ENCODE measurements at regions not wholly inside any gene's neighbourhood (a gene's known extent, or its start where the extent isn't known, plus 50 kb on each side); places are given as distances from the start of the nearest gene placed in this dataset.

DNA sequence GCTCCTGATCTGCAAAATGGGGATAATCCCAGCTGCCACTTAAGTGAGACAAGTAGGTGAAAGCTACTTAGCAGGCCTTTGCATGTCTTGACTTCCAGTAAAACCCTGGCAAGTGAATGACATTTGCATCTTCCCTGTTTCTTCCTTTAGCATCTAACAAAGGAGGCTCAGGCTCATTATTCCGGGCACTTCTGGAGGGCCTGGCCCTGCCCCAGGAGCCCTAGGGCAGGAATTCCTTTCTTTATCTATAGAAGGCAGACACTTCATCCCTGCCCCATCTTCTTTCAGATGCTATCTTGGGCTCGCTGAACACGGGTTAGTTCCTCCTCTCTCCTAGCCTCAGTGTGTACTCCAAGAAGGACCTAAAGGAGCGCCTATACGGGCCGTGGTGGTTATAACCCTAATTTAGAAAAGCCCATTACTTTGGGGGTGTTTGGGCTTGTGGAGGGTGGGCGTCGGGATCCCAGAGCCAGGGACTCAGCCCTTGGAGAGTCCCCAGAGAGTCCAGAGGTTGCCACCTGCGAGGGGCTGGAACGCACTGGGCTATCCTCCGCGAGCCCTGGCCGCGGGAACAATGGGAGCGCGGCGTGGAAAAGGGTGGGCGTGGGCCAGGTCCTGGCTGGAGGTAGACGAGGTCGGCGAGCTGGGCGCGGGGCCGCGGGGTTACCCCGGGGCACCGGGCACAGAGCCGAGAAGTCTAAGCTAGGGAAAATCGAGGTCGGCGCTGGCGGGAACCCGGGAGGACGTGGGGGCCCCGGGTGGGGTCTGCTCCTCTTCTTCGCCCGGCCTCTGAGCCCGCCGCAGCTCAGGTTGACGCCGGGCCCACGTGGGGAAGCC, 62.8 kb upstream of the EPB41L1 start:
- H3K4me3 ChIP-seq = peak overlapping the region; percentile 82
- peak overlapping the region; percentile 42 to 90 for H3K27ac ChIP-seq
- TF ChIP-seq, protein P1, sequence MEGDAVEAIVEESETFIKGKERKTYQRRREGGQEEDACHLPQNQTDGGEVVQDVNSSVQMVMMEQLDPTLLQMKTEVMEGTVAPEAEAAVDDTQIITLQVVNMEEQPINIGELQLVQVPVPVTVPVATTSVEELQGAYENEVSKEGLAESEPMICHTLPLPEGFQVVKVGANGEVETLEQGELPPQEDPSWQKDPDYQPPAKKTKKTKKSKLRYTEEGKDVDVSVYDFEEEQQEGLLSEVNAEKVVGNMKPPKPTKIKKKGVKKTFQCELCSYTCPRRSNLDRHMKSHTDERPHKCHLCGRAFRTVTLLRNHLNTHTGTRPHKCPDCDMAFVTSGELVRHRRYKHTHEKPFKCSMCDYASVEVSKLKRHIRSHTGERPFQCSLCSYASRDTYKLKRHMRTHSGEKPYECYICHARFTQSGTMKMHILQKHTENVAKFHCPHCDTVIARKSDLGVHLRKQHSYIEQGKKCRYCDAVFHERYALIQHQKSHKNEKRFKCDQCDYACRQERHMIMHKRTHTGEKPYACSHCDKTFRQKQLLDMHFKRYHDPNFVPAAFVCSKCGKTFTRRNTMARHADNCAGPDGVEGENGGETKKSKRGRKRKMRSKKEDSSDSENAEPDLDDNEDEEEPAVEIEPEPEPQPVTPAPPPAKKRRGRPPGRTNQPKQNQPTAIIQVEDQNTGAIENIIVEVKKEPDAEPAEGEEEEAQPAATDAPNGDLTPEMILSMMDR (IDR thresholded peaks at IDR 0.05) = no peak
- no peak for DNase-seq (ENCODE audit: low spot score)

DNA sequence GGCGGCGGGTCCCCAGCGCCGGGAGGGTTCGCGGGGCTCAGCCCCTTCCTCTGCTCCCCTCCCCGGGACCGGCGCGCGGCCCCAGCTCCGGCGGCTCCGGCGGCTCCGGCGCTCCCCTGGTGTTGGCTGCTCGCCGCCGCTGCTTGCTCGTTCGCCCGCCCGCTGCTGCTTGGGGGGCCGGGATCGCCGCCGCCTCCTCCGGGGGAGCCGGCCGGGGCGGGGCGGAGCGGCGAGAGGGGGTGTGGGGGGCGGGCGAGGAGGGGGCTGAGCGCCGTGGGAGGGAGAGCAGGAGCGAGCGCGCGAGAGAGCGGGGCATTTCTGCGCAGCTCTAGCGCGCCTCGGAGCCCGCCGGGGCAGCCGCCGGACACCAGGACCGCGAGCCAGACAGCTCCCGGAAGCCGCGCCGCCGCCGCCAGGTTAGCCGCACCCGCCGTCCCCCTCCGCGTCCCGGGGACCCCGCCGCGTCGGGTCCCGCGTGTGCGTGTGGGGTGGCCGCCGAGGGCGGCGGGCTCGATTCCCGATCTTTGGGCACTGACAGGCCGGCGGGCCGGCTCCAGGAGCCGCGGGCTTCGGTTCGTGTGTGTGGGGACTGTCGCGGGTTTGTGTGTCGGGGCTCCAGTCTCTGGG, 62.0 kb upstream of the EPB41L1 start:
- peak overlapping the region; percentile 42 to 90 for H3K27ac ChIP-seq

DNA sequence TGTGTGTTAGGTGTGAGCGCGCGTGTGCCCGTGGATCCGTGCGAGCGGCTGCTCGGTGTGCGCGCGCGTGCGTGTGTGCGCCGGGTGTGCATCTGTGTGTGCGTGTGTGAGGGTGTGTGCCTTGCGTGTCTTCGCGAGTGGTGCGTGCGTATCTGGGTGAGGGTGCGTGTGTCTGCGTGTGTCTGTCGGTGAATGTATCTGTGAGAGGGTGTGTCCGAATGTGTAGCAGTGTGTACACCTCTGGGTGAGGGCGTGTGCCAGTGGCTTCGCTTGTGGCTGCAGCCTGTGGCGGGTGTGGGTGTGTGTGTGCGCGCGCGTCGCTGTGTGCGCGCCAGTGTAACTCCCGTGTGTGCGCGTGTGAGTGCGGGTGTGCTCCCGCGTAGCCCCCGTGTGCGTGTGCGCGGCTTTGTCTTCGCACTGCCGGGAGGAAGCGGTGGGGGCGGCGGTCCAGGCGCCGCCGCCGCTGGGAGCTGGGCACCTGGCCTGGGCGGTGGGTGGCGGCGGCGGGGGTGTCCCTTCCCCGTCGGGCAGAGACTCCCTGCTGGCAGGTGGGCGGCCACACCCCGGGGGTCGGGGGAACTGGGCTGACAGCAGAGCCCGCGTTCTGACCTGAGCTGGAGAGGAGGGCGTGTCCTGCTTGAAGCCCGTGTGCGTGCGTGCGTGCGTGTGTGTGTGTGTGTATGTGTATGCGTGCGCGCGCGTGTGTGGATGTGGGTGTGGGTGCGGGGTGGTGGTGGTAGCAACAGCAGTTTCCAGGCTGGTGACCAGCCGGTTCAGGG, 61.3 kb upstream of the EPB41L1 start:
- peak overlapping the region; percentile 82 for H3K4me3 ChIP-seq
- no peak for DNase-seq (ENCODE audit: low spot score)
- H3K27ac ChIP-seq = peak overlapping the region; percentile 15 to 90
- TF ChIP-seq, protein P1 (IDR thresholded peaks at IDR 0.05) = no peak

More for the DNA sequence above, 62.0 kb upstream of the EPB41L1 start:
- TF ChIP-seq, protein P1 (IDR thresholded peaks at IDR 0.05) = no peak
- H3K4me3 ChIP-seq = peak overlapping the region; percentile 82
- no peak for DNase-seq (ENCODE audit: low spot score)

DNA sequence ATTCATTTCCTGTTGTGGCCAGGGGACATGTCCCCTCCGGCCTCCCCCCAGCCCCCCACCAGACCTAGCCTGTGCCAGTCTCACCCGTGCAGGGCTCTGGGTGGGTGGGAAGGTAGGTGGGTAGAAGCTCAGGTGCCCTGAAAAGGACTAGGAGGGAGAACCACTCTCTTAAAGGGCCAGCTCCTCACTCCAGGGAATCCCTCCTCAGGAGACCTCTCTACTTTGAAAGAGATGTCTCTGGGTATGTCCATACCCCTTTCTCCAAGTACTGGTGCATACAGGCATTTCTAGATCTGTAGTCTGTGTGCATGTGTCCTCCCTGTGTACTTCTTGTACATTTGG, 60.8 kb upstream of the EPB41L1 start:
- Histone ChIP-seq H3K27ac (peak overlapping the region; percentile 15 to 90), H3K4me3 (peak overlapping the region; percentile 82)
- DNase-seq (ENCODE audit: low spot score) = no peak
- TF ChIP-seq, protein P1 (IDR thresholded peaks at IDR 0.05) = no peak

DNA sequence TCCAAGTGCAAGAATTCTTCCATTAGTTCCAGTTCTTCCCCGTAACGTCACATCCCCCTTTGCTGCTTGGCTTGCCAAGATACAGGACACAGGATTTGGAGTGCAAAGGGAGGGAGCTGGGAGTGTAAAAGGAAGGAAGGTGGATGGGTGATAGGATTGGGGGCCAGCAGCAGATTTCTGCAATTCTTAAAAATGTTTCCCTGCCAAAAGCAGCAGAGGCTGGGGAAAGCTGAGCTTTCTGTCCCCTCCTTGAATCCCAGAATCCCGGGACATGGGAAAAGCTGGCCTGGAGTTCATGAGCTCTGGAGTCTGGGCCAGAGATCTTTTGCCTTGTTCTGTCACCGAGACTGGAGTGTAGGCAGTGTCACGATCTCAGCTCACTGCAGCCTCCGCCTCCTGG, 60.0 kb upstream of the EPB41L1 start:
- no peak for DNase-seq (ENCODE audit: low spot score)
- Histone ChIP-seq H3K4me3 (peak overlapping the region; percentile 82), H3K27ac (peak overlapping the region; percentile 15 to 90)
- TF ChIP-seq, protein P1 (IDR thresholded peaks at IDR 0.05) = no peak

DNA sequence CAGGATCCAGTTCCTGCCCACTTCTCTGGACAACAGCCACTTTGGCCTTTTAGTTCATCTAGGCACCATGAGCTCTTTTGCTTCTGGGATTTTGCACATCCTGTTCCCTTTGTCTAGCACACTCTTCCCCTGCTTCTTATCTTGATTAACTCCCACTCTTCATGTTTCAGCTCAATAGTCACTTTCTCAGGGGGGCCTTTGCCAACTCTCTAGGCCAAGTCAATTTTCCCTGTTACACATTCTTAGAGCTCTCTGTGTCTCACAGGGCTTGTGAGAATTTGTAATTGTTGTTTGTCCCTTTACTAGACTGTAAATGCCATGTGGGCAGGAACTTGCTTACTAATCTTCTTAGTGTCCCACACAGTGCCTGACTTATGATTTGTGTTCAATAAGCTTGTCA, 58.1 kb upstream of the EPB41L1 start:
- no peak for DNase-seq (ENCODE audit: low spot score)
- peak overlapping the region in 1 of 2 donors; percentile 82 for H3K27ac ChIP-seq
- H3K4me3 ChIP-seq = no peak overlapping the region
- TF ChIP-seq, protein P1 (IDR thresholded peaks at IDR 0.05) = no peak

Data from coronary artery (tissue), 2 donors.